Brain pericyte (primary cell): ENCODE measurements at regions not wholly inside any gene's neighbourhood (a gene's known extent, or its start where the extent isn't known, plus 50 kb on each side); places are given as distances from the start of the nearest gene placed in this dataset.
"Not testable (repeated sequence)": the region's sequence is repeated elsewhere in the genome, so short reads cannot be mapped to it uniquely, and the experiment has no call there.

Experiments
- DNase-seq: peaks from one replicate; pipeline ENCODE4 v3.0.0-alpha.2; 2012; ENCODE audit warnings: low read depth, low spot score

DNA sequence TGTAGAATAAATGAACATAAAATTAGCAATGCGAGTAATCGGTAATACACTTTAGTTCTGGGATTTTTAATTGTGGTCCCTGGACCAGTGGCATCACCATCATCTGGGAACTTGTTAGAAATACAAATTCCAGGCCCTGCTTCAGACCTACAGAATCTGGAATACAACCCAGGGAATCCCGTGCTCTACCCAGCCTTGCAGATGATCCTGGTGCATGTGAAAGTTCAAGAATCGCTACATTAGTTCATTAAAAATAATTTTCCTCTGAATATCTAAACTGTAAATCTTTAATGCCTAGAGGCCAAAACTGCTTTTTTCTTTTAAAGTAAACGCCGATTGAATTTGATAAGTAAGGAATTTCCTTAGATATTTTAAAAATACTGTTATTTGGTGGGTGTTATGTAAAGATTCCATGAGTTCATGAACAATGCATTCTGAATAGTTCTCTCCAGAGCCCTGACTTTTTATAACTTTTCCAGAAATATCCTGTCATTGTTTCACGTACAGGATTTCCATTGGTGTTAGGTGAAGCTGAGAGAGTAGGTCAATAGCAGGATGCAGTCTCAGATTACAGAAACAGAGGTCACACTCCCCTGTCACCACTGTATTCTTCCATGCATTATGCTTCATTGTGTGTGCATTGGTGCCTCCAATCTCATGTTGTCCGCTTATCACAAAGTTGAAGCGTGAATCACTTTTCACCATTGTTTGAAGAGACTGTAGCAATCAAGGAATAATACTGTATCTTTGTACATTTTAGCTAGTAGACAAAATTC, 596.5 kb upstream of the KLF12 start:
- DNase-seq, result no peak

DNA sequence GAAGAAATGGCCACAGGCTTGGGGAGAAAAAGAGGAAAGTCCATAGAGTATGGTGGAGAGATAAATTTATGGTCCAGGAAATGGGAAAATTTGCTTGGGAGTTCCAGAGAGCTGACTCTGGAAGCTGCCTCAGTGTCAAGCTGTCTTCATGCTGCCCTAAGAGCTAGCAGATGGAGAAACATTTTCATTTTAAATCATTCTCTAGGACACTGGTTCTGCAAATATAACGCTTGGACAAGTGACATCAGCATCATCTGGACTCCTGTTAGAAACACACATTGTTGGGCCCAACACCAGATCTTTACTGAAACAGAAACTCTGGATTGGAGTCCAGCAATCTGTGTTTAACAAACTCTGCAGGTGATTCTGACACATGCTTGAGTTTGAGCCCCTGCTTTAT, 592.0 kb upstream of the KLF12 start:
- DNase-seq, result no peak

DNA sequence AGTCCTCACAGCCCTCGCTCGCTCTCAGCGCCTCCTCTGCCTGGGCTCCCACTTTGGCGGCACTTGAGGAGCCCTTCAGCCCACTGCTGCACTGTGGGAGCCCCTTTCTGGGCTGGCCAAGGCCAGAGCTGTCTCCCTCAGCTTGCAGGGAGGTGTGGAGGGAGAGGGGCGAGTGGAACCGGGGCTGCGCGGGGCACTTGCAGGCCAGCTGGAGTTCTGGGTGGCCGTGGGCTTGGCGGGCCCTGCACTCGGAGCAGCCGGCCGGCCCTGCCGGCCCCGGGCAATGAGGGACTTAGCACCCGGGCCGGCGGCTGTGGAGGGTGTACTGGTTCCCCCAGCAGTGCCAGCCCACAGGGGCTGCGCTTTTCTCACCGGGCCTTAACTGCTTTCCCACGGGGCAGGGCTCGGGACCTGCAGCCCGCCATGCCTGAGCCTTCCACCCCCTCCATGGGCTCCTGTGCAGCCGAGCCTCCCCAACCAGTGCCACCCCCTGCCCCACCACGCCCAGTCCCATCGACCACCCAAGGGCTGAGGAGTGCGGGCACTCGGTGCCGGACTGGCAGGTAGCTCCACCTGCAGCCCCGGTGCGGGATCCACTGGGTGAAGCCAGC, 584.1 kb upstream of the KLF12 start:
- not testable (repeated sequence) for DNase-seq

DNA sequence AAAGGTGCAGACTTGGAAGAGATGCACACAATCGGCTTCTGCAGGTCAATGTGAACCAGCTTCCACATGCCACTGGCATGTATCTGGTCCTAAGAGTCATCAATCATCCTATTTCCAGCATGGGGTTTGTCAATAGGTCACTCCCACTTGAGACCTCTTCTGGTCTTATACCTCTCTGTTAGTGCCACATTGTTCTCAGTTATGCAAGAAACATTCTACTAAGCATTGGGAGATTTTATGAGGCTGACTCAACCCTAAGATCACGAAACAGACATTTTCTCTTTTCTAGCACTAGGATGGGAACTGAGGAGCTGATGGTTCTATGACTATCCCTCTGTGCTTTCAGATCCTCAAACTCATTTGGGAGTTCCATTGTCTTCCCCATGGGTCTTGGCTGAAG, 581.5 kb upstream of the KLF12 start:
- DNase-seq, result no peak

DNA sequence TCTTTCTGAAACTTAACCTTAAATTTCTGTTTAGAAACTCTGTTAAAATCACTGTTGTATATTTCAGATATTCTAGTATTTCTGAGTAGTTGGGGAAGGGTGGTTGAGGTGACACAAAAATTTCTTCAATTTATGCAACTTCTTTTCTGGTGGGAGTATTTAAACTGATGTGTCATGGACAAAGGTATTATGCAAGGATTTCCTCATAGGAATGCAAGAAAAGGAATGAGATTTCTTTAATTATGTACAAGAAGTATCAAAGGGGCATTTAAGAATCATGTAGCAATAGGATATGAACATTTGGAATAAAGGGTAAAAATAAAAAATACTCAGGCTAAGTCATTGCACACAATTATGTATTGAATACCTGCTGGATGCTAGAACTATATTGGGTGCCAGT, 575.8 kb upstream of the KLF12 start:
- DNase-seq, result no peak

DNA sequence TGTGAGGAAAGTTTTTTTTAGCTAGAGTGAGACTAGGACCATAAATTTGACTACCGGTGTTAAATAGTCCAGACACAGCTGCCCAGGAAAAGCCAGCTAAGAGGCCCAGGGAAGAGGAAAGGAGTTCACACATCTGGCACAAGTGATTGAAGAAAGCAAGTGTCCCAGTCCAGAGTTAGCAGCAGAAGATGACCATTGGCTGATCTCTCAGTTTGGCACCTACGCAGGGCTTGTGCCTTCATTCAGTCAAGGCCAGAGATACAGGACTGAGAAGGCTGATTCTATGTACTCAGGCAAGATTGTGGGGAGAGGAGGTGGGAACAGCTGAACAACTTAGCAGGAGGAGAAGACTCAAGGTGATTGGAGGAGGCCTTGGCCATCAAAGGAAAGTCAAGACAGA, 575.0 kb upstream of the KLF12 start:
- DNase-seq, result no peak

DNA sequence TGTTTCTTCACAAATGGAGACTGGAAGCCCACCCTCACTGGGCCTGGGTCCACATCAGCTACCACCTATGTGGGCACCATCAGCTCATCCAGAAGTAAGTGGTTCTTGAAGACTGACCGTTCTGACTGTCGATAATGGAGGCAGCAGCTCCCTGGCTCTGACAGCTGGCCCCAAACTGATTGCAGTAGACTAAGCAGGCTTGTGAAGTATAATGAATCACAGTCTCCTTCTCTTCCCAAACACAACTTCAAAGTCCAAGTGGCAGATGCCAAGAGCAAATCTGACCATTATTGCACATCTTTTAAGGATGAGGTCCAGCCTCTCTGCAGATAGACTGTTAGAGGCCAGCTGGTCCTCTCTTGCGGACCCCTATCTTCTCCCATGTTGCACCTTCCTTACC, 574.4 kb upstream of the KLF12 start:
- DNase-seq, result no peak

DNA sequence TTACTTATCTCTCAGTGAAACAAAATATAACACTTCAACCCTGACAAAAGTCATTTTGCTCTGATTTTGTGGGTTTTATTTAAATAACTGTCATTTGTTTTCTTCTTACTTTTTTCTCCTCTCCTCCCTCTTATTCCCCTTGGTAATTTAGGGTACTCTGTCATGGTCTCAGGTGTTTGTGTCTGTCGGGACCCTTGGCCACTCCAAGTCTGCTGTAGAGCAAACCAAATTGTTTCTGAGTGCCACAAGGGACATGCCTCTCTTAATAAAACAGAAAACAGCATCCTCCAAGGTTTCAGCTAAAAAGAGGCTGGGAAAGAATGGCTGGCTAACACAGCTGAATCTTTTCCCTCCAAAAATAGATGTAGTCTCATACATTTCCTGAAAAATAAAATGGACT, 573.1 kb upstream of the KLF12 start:
- DNase-seq, result no peak

DNA sequence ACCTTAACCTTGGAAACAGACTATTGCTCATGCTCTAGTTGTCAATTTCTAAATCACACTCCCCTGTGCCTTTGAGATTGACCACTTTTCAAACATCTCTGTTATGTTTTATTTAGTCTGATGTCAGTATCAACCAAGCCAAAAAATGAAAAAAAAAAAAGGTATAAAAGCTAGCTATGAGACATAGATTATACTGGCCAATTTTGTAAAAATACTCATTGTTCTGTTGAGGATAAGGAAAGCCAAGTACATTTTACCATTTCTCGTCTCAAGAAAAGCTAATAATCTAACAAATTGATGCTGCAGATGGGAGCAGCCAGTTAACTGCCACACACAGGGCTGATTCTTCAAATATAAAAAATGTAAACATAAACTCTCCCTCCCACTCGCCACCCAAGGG, 572.6 kb upstream of the KLF12 start:
- DNase-seq, result no peak

DNA sequence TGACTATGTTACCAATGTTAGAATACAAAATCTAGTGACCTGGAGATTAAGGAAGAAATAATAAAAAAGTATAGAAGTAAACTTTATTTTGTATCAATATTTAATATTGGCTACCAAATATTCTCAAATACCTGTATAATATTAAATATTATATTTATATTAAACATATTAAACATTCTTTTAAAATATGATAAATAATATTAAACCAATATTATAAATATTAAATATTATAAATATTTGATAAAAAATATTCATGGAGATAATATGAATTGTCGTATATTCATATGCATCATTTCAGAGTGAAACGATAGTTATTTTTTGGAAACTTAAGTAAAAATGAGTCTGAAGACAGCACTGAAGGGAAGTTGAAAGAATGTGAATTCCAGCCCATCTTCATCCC, 571.2 kb upstream of the KLF12 start:
- DNase-seq, result no peak

DNA sequence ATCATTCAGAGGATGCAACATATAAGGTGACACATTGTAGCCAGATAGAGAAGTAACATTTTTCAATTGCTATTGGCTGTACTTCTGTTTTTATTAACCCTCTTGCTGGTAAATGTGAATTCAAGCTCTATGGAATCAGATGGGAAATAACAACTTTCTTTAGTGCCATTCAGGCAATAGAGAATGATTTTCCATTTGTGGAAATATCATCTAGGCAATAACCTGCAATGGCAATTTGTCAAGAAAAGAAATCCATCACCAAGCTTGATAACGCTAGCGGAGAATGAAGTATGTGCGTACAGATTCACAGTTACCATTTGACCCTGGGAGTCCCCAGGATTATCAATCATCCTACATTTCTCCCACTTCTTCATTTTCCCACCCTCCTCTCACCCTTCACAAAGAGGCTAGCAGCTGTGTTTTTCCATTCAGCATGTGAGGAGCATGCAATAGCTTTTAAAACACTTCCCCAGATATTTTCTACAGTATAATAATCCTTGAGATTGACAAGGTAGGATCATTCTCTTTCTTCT, 569.7 kb upstream of the KLF12 start:
- no peak for DNase-seq

DNA sequence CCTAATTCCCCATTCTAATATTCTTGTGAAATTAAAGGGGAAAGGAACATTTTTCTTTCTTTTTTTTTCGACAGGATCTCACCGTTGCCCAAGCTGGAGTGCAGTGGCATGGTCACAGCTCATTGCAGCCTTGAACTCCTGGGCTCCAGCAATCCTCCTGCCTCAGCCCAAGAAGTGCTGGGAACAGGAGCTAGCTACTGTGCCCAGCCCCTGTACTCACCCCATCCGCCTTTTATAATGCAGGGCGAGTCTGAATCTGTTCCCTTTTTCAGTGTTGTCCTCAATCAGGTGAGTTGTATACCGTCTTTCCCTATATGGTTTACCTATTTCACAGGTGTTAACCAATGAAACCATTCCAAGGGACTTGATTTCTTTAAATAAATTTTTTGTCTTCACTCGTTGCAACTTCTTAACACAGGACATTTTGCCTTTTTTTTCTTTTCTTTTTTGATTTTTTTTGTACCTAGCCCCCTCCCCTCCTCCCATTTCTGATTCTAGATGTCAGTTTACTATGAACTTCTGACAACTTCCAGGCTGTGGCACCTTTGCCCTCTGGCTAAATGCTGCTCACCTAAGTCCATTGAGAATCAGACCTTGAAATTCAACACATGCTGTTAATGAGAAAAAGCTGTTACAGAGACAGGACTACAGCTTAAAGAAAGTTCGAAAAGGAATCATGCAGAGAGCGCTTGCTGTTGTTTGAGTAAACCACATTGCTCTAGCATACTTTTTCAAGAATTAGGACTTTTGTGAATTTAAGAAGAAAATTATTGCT, 562.1 kb upstream of the KLF12 start:
- DNase-seq, result no peak

DNA sequence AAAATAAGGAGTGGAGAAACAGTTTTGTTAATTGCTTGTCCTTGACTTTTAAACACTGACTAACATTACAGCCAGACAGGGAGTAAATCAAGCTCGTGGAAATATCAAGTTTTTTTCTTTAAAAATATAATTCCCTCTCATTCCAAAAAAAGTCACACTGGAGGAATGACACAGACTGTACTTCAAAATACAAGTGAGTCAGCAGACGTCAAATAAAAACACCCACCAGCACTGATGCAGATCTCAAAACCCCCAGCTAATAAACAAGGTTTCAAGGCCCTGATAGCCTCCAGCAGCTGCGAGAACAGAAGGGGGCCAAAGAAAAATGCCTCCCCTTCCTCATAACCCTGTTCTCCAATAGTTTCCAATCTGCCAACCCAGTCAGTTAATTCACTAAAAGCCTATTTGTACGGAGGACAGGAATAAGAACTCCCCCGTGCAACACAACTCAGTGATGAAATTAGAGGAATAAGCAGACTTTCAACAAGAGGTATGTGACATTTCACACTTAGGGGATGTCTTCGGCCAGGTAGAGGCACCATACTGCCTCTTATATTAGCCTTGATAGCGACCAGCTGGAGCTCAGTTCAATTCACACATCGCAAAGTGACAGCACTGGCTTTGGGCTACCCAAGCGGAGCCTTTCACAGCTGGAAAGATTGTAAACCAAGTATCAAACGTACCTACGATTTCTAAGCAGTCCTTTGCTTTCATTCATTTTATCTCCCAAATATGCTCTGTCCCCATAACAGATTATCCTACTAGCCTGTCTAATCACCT, 561.0 kb upstream of the KLF12 start:
- DNase-seq, result no peak

DNA sequence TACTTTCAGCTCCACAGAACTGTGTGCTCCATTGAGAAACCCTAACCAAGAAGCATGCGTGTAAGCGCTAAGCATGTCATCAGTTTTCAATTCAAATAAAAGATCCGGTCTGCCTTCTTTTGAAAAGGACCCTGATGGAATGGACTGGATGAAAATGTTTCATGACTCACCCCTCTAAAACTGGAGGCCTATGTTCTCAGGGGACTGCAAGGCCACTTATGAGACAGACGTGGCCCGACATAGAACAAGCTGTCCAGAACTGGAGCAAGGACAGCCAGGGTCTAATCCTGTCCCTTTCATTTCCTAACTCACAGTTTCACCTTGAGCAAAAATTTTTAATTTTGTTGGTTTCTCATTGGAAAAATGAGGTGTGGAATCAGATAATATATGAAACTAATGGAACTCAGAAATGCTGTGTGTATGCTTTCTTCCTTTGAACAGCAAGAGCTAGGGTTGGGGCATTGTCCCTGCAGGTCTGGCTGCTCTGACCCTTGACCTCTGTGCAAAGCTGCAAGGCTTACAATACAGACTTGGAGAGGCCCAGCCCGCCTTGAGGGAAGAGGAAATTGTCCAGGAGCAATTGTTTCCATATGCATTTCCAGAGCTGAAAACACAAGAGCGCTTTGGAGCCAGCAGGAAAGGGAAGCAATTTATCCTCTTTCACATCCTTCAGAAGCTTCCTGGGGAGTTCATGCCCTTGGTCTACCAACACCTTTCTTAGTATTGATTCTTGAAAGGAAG, 553.4 kb upstream of the KLF12 start:
- DNase-seq, result no peak

DNA sequence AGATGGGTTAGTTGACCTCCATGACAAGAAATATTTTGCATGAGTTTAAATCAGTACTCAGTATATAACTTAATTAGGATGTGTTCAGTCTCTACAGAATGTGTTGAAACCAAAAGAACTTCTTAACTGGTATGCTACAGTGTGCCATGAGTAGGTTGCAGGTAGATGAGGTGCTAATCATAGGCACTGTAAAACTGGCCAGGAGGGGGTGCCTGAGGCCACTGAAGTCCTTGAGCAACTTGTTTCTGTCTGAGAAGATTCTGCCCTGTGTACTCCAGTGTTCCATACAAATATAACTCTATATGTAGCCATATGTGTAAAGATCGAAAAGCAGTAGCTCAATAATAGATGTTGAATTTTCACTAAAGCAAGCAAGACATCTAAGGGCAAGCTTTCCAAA, 549.2 kb upstream of the KLF12 start:
- DNase-seq, result no peak

DNA sequence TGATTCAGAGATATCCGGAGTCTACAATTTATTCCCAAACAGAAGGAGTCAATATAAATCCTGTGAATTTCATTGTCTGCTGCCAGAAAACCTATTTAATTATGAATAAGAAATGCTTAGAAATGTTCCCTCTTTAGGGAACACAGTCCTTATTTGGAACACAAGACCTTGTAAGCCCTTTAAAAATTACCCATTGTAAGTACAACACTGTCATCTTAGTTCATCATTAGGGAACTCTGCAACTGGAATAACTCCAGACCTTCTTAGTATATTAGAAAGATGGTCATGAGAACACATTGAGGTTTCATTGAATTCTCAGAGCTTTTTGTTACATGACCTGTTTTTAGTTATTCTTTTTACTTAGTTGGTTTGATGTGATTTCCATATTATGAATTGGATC, 548.5 kb upstream of the KLF12 start:
- no peak for DNase-seq

DNA sequence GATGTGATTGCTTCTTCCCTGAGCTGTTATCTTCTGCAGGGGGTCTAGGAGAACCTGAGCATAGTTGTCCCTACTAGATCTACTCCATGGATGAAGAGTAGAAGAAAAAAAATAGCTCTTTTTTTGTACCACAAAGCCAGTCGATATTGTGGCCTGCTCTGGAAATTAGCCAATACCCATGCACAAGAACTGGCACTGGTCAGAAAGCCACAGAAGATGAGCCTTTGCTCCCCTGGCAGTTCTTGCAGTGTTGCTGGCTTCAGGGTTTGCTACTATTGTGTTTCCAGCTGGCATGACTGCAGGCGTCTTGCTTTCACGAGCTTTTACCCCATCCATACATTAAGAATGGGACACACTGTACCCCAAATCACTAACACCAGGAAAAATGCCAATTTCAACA, 547.7 kb upstream of the KLF12 start:
- DNase-seq, result no peak

DNA sequence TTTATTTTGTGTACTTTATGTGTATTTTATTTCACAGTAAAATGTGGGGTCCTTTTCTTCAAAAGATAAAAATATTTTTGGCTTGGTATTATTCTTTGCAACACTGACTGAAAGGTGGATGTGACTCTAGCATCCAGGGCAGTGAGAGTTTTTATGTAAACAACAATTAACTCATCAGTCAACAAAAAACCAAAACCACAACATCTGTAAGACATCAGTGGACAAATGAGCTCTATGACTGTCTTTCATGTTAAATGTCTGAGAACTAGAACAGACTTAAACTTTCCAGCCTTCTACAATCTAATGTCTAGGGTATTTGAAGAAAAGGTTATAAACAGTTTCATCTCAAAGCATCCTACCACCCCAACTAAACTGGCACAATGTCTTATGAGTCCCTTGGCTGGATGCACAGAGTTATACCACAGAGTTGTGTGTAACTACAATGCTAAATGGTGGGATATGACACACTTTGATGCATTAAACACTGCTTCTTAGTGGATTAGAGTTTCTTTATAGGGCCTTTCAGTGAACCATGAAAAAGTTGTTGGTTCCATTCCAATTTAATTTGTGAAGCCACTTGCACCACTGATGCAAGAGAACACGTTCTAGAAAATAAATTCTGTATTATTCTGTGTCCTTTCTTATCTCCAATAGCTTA, 544.2 kb upstream of the KLF12 start:
- no peak for DNase-seq

DNA sequence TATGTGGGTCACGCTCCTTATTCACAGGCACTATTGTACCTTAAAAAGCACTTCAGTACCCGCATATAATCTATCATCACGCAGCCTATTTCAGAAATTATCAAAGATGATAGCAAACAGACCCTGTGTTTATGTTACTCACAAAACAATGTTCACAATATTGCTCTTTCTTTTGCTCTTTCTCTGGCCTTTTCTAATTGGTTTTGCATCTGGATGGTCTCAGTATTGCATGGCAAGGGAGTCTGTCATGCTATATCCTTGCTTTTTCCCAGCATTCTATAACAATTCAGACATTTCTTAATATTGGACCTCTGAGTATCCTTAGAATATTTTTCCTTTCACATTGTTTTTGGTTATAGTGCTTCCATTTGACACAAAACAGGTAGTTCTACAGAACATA, 541.8 kb upstream of the KLF12 start:
- no peak for DNase-seq

DNA sequence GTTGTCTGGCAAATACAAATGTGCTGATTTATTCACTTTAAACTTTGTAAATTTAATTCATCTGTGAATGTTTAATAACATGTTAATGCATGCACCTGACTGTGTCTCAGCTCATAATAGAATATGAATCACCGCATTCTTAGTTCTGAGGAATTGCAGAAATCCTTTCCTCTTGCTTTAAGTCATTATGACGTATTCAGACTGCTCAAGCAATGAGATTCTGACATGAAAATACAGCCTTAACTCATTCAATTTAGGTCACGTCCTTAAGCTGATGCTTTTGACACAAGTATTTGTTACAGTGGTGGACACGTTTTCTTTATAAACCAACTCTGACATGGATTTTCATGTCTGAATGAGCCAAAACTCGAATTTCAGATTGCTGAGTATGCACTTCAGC, 541.0 kb upstream of the KLF12 start:
- DNase-seq, result no peak

DNA sequence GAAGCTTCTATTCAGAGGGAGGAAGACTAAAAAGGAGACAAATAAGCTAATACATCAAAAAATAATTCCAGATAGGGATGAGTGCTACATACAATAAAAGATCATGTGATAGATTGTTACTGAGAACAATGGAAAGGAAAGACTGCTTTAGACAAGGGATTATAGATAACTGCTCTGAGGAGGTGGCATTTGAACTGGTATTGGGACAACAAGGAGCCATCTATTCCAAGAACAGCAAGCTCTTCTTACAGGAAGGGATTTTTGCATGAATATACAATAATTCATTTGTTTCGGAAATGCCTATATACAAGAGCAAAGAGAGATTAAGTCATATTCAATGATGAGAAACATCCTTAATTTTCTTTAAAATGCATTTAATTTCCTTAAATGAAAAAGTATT, 540.5 kb upstream of the KLF12 start:
- no peak for DNase-seq
